ENCODE measurements at regions not wholly inside any gene's neighbourhood (a gene's known extent, or its start where the extent isn't known, plus 50 kb on each side); places are given as distances from the start of the nearest gene placed in this dataset.

- no peak for DNase-seq (ENCODE audit: low read depth)
- H3K4me3 ChIP-seq (ENCODE audit: low read depth, low read length) = no peak overlapping the region
- TF ChIP-seq CTCF (IDR thresholded peaks at IDR 0.05; ENCODE audit: insufficient read depth, low read depth, low read length) = no peak
Measured at GRCh38 chr13:78227709-78228108, 309.1 kb upstream of the EDNRB start.

DNA sequence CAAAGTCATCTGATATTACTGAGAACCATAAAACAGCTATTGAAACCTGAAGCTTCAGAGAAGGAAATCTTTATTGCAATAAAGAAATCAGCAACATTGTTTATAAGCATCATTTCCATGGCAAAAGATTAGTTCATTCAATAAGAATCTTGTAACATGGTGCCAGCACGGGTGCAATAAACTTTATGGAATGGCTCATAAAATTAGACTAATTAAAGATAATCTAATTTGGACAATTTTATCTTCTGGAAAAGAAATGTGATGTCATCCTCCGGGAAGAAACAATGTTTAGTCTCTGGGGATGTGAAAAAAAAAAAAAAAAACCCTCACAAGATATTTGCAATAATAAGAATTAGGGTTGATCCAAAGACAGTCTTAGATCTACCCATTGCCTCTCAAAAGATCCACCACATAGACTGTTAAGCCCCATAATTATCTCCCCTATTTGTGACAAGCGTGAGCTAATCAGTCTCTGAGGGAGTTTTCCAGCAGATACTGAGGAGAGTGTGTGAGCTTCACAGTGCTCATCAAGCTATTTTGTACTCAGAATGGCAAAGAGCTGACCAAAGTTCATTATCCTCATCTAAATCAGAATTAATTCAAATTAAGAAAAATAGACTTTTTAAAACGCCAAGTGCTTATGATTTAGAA is 297.0 kb upstream of the EDNRB start:
- no peak for TF ChIP-seq CTCF (IDR thresholded peaks at IDR 0.05; ENCODE audit: insufficient read depth, low read depth, low read length)
- no peak for DNase-seq (ENCODE audit: low read depth)
- no peak overlapping the region for H3K4me3 ChIP-seq (ENCODE audit: low read depth, low read length)

DNA sequence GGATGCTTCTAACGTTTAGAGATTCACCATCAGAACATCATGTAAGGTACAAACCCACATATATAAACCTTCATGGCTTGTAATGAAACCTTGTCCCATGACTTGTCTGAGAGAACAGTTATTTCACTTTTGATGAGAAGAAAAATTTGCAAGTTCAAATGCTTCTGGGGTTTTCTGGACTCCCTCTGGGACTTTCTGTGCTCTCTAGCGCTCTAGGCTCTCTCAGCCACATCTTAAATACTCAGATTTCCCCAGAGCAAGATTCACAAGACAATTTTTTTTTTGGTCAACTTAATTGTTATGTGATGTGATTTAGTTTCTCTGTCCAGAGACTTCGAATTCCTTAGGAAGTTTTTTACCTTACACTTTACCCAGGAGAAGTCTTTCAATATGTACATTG is 282.8 kb upstream of the EDNRB start:
- TF ChIP-seq CTCF (IDR thresholded peaks at IDR 0.05; ENCODE audit: insufficient read depth, low read depth, low read length) = no peak
- H3K4me3 ChIP-seq (ENCODE audit: low read depth, low read length) = no peak overlapping the region
- no peak for DNase-seq (ENCODE audit: low read depth)

- TF ChIP-seq CTCF (IDR thresholded peaks at IDR 0.05; ENCODE audit: insufficient read depth, low read depth, low read length) = no peak
- no peak overlapping the region for H3K4me3 ChIP-seq (ENCODE audit: low read depth, low read length)
- DNase-seq (ENCODE audit: low read depth) = no peak
Measured at GRCh38 chr13:78198821-78199220, 280.2 kb upstream of the EDNRB start.

DNA sequence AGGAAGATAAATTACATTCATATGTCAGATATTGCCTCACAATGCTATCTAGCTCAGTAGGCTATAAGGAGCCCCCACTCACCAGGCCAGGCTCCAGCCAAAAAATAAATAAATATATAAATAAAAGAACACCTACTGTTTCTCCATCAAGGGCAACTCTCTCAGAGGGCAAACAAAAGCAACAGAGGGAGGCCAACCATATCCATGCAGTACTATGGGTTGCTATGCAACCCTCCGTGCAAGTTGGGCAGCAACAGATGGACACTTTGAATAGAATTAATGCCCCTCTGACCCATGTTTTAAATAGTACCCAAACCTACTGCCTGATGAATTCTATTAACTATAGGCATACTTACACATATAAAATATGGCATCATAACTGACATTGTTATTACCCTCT is 279.8 kb upstream of the EDNRB start:
- H3K4me3 ChIP-seq (ENCODE audit: low read depth, low read length) = no peak overlapping the region
- no peak for TF ChIP-seq CTCF (IDR thresholded peaks at IDR 0.05; ENCODE audit: insufficient read depth, low read depth, low read length)
- no peak for DNase-seq (ENCODE audit: low read depth)

GRCh38 chr13:78197231-78197630 is 278.6 kb upstream of the EDNRB start:
- H3K4me3 ChIP-seq (ENCODE audit: low read depth, low read length) = no peak overlapping the region
- TF ChIP-seq CTCF (IDR thresholded peaks at IDR 0.05; ENCODE audit: insufficient read depth, low read depth, low read length) = no peak
- no peak for DNase-seq (ENCODE audit: low read depth)

Measured in fibroblast of villous mesenchyme (primary cell).